ENCODE measurements at regions not wholly inside any gene's neighbourhood (a gene's known extent, or its start where the extent isn't known, plus 50 kb on each side); places are given as distances from the start of the nearest gene placed in this dataset.

DNA sequence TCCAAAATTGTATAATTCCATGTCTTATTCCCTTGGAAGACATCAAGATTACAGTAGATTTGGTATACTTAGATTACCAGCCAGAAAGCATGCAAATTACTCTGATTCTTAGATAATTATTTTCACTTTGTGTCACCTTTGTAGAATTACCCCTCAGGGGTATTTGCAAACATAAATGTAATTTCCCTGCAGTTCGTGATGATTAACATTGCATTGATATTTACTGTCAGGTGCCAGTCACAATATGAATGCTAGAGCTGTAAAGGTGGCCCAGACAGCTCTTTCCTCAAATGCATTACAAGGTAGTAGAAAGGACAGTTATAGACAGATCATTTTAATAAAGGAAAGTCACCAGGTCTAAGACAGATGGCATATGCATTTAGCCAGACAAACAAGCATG, 1537.5 kb upstream of the PIK3C3 start:
- ChIA-PET CTCF (no interaction called here), POLR2A (ENCODE audit: unreplicated experiment) (no interaction called here)
- DNase-seq: no peak
- Histone ChIP-seq H3K9me3 (ENCODE audit: low read length) (no peaks in the 10 kb centered on the region), H3F3A (ENCODE audit: low read length, unreplicated experiment) (no peaks in the 10 kb centered on the region), H3K79me2 (ENCODE audit: low read length) (no peaks in the 10 kb centered on the region), H3K9ac (ENCODE audit: low read length) (no peak overlapping the region), H3K36me3 (ENCODE audit: low read depth, low read length) (no peaks in the 10 kb centered on the region), H3K27me3 (ENCODE audit: low read length) (no peaks in the 10 kb centered on the region), H3K27ac (ENCODE audit: low read length) (no peak overlapping the region), H3K4me1 (ENCODE audit: insufficient read depth, low read length) (0 out of 2 replicates have a peak, but pooled peaks cover 4% of the 10 kb centered on the region), H3K4me2 (ENCODE audit: low read length) (no peak overlapping the region), H3K4me3 (ENCODE audit: low read length) (no peak overlapping the region), H2AFZ (ENCODE audit: low read length) (no peak overlapping the region), H3K9me2 (replicated peaks; ENCODE audit: low read length) (no peaks in the 10 kb centered on the region), H4K20me1 (ENCODE audit: low read length) (no peaks in the 10 kb centered on the region)
- TF ChIP-seq, protein P1, sequence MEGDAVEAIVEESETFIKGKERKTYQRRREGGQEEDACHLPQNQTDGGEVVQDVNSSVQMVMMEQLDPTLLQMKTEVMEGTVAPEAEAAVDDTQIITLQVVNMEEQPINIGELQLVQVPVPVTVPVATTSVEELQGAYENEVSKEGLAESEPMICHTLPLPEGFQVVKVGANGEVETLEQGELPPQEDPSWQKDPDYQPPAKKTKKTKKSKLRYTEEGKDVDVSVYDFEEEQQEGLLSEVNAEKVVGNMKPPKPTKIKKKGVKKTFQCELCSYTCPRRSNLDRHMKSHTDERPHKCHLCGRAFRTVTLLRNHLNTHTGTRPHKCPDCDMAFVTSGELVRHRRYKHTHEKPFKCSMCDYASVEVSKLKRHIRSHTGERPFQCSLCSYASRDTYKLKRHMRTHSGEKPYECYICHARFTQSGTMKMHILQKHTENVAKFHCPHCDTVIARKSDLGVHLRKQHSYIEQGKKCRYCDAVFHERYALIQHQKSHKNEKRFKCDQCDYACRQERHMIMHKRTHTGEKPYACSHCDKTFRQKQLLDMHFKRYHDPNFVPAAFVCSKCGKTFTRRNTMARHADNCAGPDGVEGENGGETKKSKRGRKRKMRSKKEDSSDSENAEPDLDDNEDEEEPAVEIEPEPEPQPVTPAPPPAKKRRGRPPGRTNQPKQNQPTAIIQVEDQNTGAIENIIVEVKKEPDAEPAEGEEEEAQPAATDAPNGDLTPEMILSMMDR (conservative IDR thresholded peaks at IDR 0.05; ENCODE audit: low read depth, low read length): no peak
- TF ChIP-seq EZH2 (IDR thresholded peaks at IDR 0.05; ENCODE audit: low read length, unreplicated experiment) (no peak), EZH2phosphoT487 (IDR thresholded peaks at IDR 0.05; ENCODE audit: borderline replicate concordance, low read length) (no peak)
- intact Hi-C loops (cut with micrococcal nuclease): loop anchor here (10.0 kb wide), 1 partner anchor 843 kb away; no protein-coding TSS in a partner anchor
- BruUV-seq (replicated peaks): no TSS peak
- no peak for ATAC-seq

DNA sequence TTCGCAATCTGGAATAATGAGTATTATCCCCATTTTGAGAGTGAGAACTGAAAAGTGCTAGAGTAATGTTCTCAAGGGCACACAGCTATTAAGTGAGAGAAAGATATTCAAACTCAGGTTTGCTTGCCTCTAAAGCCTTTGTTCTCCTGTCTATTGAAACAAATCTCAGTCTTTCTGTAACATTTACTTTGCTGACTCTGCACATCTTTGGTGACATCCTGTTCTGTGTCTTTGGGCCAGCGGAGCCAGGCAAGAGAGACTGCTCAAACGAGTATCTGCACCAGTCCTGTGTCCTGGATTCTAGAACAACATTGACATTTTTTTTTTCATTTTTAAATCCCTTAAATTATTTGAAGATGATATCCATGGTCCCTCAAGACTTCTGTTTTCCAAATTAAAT, 1539.2 kb upstream of the PIK3C3 start:
- Histone ChIP-seq H3K4me2 (ENCODE audit: low read length) (no peak overlapping the region), H3K27me3 (ENCODE audit: low read length) (no peaks in the 10 kb centered on the region), H4K20me1 (ENCODE audit: low read length) (no peaks in the 10 kb centered on the region), H3K9ac (ENCODE audit: low read length) (no peak overlapping the region), H3K9me3 (ENCODE audit: low read length) (no peaks in the 10 kb centered on the region), H3K79me2 (ENCODE audit: low read length) (no peaks in the 10 kb centered on the region), H3K4me1 (ENCODE audit: insufficient read depth, low read length) (0 out of 2 replicates have a peak, but pooled peaks cover 4% of the 10 kb centered on the region), H3F3A (ENCODE audit: low read length, unreplicated experiment) (no peaks in the 10 kb centered on the region), H2AFZ (ENCODE audit: low read length) (no peak overlapping the region), H3K36me3 (ENCODE audit: low read depth, low read length) (no peaks in the 10 kb centered on the region), H3K9me2 (replicated peaks; ENCODE audit: low read length) (no peaks in the 10 kb centered on the region), H3K27ac (ENCODE audit: low read length) (no peak overlapping the region), H3K4me3 (ENCODE audit: low read length) (no peak overlapping the region)
- BruUV-seq (replicated peaks): no TSS peak
- DNase-seq: no peak
- POLR2A ChIA-PET (ENCODE audit: unreplicated experiment): no interaction called here
- ATAC-seq: no peak
- TF ChIP-seq EZH2 (IDR thresholded peaks at IDR 0.05; ENCODE audit: low read length, unreplicated experiment): no peak
- TF ChIP-seq, protein P1 (conservative IDR thresholded peaks at IDR 0.05; ENCODE audit: low read depth, low read length): no peak
- no peak for TF ChIP-seq EZH2phosphoT487 (IDR thresholded peaks at IDR 0.05; ENCODE audit: borderline replicate concordance, low read length)
- CTCF ChIA-PET: no interaction called here
- intact Hi-C loops (cut with micrococcal nuclease): loop anchor here (10.0 kb wide), 1 partner anchor 841 kb away; no protein-coding TSS in a partner anchor

DNA sequence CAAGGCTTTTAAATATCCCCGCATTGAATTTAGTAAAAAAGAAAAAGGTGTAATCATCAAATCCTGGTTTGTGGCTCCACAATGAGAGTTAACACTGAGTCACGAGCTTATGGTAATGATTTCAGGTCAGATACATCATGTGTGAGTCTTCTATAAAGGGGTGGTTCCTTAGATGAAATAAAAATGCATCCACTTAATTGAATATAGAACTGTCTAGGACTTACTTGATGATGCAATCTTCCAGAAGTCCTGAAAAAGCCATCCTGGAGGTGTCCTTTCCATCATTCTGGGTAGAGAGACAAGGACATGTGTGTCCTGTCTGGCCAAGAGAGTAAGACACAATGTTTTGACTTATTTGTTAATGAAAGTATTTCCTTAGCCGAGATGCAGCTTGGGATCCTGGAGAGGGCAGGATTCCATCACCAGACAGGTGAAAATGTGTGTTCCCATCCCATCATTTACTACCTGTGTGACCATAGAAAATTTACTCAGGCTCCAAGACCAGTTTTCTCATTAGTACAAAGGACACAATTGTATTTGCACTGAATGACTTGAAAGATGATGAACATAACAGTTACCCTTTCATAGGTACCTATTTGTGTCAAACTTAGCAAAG, 1539.8 kb upstream of the PIK3C3 start:
- no peaks in the 10 kb centered on the region for H3F3A ChIP-seq (ENCODE audit: low read length, unreplicated experiment)
- no peak for ATAC-seq
- BruUV-seq (replicated peaks): no TSS peak
- ChIA-PET POLR2A (ENCODE audit: unreplicated experiment) (no interaction called here), CTCF (no interaction called here)
- H3K27me3 ChIP-seq (ENCODE audit: low read length): no peaks in the 10 kb centered on the region
- DNase-seq: no peak
- H2AFZ ChIP-seq (ENCODE audit: low read length): no peak overlapping the region
- 0 out of 2 replicates have a peak, but pooled peaks cover 4% of the 10 kb centered on the region for H3K4me1 ChIP-seq (ENCODE audit: insufficient read depth, low read length)
- intact Hi-C loops (cut with micrococcal nuclease): loop anchor here (10.0 kb wide), 1 partner anchor 840 kb away; no protein-coding TSS in a partner anchor
- TF ChIP-seq, protein P1 (conservative IDR thresholded peaks at IDR 0.05; ENCODE audit: low read depth, low read length): no peak
- TF ChIP-seq EZH2phosphoT487 (IDR thresholded peaks at IDR 0.05; ENCODE audit: borderline replicate concordance, low read length) (no peak), EZH2 (IDR thresholded peaks at IDR 0.05; ENCODE audit: low read length, unreplicated experiment) (no peak)
- H3K9me3 ChIP-seq (ENCODE audit: low read length): no peaks in the 10 kb centered on the region
- no peaks in the 10 kb centered on the region for H3K9me2 ChIP-seq (replicated peaks; ENCODE audit: low read length)
- no peak overlapping the region for H3K4me2 ChIP-seq (ENCODE audit: low read length)
- no peak overlapping the region for H3K27ac ChIP-seq (ENCODE audit: low read length)
- no peaks in the 10 kb centered on the region for H3K36me3 ChIP-seq (ENCODE audit: low read depth, low read length)
- H3K79me2 ChIP-seq (ENCODE audit: low read length): no peaks in the 10 kb centered on the region
- no peak overlapping the region for H3K9ac ChIP-seq (ENCODE audit: low read length)
- no peak overlapping the region for H3K4me3 ChIP-seq (ENCODE audit: low read length)
- H4K20me1 ChIP-seq (ENCODE audit: low read length): no peaks in the 10 kb centered on the region
